Neural crest cell (in vitro differentiated cells): ENCODE measurements at regions not wholly inside any gene's neighbourhood (a gene's known extent, or its start where the extent isn't known, plus 50 kb on each side); places are given as distances from the start of the nearest gene placed in this dataset.

ENCODE experiments used
- DNase-seq: peaks from one replicate; pipeline ENCODE4 v3.0.0; 2021; ENCODE audit warnings: low read depth, mixed read lengths, low spot score
- H3K27ac Mint-ChIP-seq: one replicate; pipeline ENCODE4 v1.8.0; 2021; ENCODE audit warnings: mild to moderate bottlenecking, mixed read lengths; ENCODE audit not compliant: unreplicated experiment
- H3K27me3 Mint-ChIP-seq: 2 replicates; pipeline ENCODE4 v1.8.0; 2021; ENCODE audit warnings: low read depth, mild to moderate bottlenecking, mixed read lengths
- H3K36me3 Mint-ChIP-seq: 2 replicates; pipeline ENCODE4 v1.8.0; 2021; ENCODE audit warnings: low read depth, mild to moderate bottlenecking, mixed read lengths
- H3K4me1 Mint-ChIP-seq: 2 replicates; pipeline ENCODE4 v1.8.0; 2021; ENCODE audit warnings: mixed read lengths
- H3K4me3 Mint-ChIP-seq: one replicate; pipeline ENCODE4 v1.8.0; 2021; ENCODE audit warnings: mild to moderate bottlenecking, mixed read lengths
- H3K9me3 Mint-ChIP-seq: 2 replicates; pipeline ENCODE4 v1.8.0; 2021; ENCODE audit warnings: mixed read lengths
- CTCF ChIP-seq: fragments of 200-600 bp; sonication (generic); conservative IDR thresholded peaks from 2 replicates; pipeline ENCODE4 v1.5.0; 2021; ENCODE audit warnings: antibody characterized with exemption, mild to moderate bottlenecking

GRCh38 chr1:34426325-34426896 lies 249.7 kb downstream of the C1orf94 start:
- Mint-ChIP-seq H3K27ac (no peak overlapping the region), H3K27me3 (peaks cover 21% of the 10 kb centered on the region), H3K9me3 (no peaks in the 10 kb centered on the region), H3K36me3 (no peaks in the 10 kb centered on the region), H3K4me1 (no peaks in the 10 kb centered on the region), H3K4me3 (no peak overlapping the region)
- no peak for TF ChIP-seq CTCF
- DNase-seq: no peak

GRCh38 chr1:34427170-34427569 lies 250.5 kb downstream of the C1orf94 start:
- no peak for DNase-seq
- Mint-ChIP-seq H3K27me3 (peaks cover 21% of the 10 kb centered on the region), H3K27ac (no peak overlapping the region), H3K4me3 (no peak overlapping the region), H3K9me3 (no peaks in the 10 kb centered on the region), H3K36me3 (no peaks in the 10 kb centered on the region), H3K4me1 (no peaks in the 10 kb centered on the region)
- no peak for TF ChIP-seq CTCF

GRCh38 chr1:34433099-34433498 lies 256.4 kb downstream of the C1orf94 start:
- TF ChIP-seq CTCF: no peak
- no peaks in the 10 kb centered on the region for H3K4me1 Mint-ChIP-seq
- no peaks in the 10 kb centered on the region for H3K36me3 Mint-ChIP-seq
- H3K4me3 Mint-ChIP-seq: no peak overlapping the region
- no peaks in the 10 kb centered on the region for H3K9me3 Mint-ChIP-seq
- peaks cover 19% of the 10 kb centered on the region for H3K27me3 Mint-ChIP-seq
- no peak overlapping the region for H3K27ac Mint-ChIP-seq
- no peak for DNase-seq

- TF ChIP-seq CTCF: no peak
- Mint-ChIP-seq H3K27ac (no peak overlapping the region), H3K4me1 (no peaks in the 10 kb centered on the region), H3K27me3 (peaks cover 31% of the 10 kb centered on the region), H3K36me3 (no peaks in the 10 kb centered on the region), H3K4me3 (no peak overlapping the region), H3K9me3 (no peaks in the 10 kb centered on the region)
- no peak for DNase-seq
These were observed 260.1 kb downstream of the C1orf94 start for GRCh38 chr1:34436836-34437235.

- Mint-ChIP-seq H3K27ac (no peak overlapping the region), H3K4me3 (no peak overlapping the region), H3K9me3 (no peaks in the 10 kb centered on the region), H3K36me3 (no peaks in the 10 kb centered on the region), H3K4me1 (no peaks in the 10 kb centered on the region), H3K27me3 (peaks cover 47% of the 10 kb centered on the region)
- no peak for DNase-seq
- no peak for TF ChIP-seq CTCF
These were observed 264.8 kb downstream of the C1orf94 start for GRCh38 chr1:34441259-34442069.
